ENCODE measurements at regions not wholly inside any gene's neighbourhood (a gene's known extent, or its start where the extent isn't known, plus 50 kb on each side); places are given as distances from the start of the nearest gene placed in this dataset.

DNA sequence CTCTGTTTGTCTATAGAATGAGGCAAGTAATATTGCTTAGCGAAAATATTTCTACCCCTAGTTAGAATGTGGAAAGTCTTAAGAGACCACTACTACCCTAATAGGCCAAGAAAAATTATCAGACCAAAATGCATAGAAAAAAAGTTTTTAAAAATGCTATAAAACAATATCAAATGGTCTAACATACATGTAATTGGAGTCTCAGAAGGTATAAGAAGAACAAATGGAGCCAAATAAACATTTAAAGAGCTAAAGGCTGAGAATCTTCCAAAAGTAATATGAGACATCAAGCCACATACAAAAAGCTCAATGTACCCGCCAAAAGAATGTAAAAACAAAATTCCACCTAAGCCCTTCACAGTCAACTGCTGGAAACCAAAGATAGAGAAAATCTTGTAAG, 133.5 kb upstream of the GADL1 start:
- Histone ChIP-seq H3K36me3 (ENCODE audit: control insufficient read depth, insufficient read depth, low read length) (no peaks in the 10 kb centered on the region), H4K8ac (ENCODE audit: low read depth, low read length) (no peak overlapping the region), H3K79me2 (ENCODE audit: control insufficient read depth, insufficient read depth, low read length) (no peaks in the 10 kb centered on the region), H3K9ac (ENCODE audit: low read length) (no peak overlapping the region), H2BK5ac (ENCODE audit: low read length) (no peak overlapping the region), H3K27me3 (ENCODE audit: insufficient read depth, low read length, poor library complexity) (no peaks in the 10 kb centered on the region), H3K4ac (ENCODE audit: low read depth, low read length) (no peak overlapping the region), H3K18ac (ENCODE audit: low read length) (no peak overlapping the region), H3K56ac (ENCODE audit: low read length) (no peak overlapping the region), H2BK15ac (replicated peaks; ENCODE audit: low read depth) (no peak overlapping the region), H3K27ac (ENCODE audit: low read depth, low read length) (no peak overlapping the region), H4K5ac (ENCODE audit: low read length) (no peak overlapping the region), H3K23ac (ENCODE audit: low read length) (no peak overlapping the region), H2BK120ac (ENCODE audit: low read depth, low read length) (no peak overlapping the region), H3K4me1 (ENCODE audit: control insufficient read depth, low read depth, low read length) (no peaks in the 10 kb centered on the region), H2AK5ac (ENCODE audit: low read length) (no peak overlapping the region), H3K79me1 (ENCODE audit: low read length) (no peaks in the 10 kb centered on the region), H3K4me3 (ENCODE audit: low read length) (no peak overlapping the region), H3K4me2 (ENCODE audit: low read length) (no peak overlapping the region)
- no peak for DNase-seq
- WGBS (ENCODE audit: extremely low coverage, insufficient coverage, low lambda C conversion rate), result no CpG with 5 or more reads among the region's 2 CpGs

DNA sequence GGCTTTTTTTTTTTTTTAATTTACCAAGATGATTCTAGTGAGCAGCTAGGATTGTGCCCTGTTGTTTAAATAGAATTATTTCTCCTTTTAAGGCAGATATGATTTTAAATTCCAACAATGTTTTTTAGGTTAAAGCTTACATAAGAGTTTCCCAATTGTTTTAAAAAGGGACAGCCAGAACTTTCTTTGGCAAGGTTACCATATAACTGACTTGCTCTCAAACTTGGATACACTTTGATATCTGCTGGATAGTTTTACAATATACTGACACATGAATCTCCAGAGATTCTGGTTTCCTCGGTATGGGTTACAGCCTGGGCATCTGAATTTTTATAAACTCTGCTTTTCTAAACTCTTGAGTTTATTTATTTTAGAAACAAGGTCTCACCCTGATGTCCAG, 134.3 kb upstream of the GADL1 start:
- Histone ChIP-seq H2BK15ac (replicated peaks; ENCODE audit: low read depth) (no peak overlapping the region), H3K27me3 (ENCODE audit: insufficient read depth, low read length, poor library complexity) (no peaks in the 10 kb centered on the region), H3K4me2 (ENCODE audit: low read length) (no peak overlapping the region), H4K8ac (ENCODE audit: low read depth, low read length) (no peak overlapping the region), H3K4ac (ENCODE audit: low read depth, low read length) (no peak overlapping the region), H4K5ac (ENCODE audit: low read length) (no peak overlapping the region), H3K36me3 (ENCODE audit: control insufficient read depth, insufficient read depth, low read length) (no peaks in the 10 kb centered on the region), H3K4me3 (ENCODE audit: low read length) (no peak overlapping the region), H3K27ac (ENCODE audit: low read depth, low read length) (no peak overlapping the region), H3K56ac (ENCODE audit: low read length) (no peak overlapping the region), H3K9ac (ENCODE audit: low read length) (no peak overlapping the region), H2AK5ac (ENCODE audit: low read length) (no peak overlapping the region), H3K79me2 (ENCODE audit: control insufficient read depth, insufficient read depth, low read length) (no peaks in the 10 kb centered on the region), H2BK5ac (ENCODE audit: low read length) (no peak overlapping the region), H3K23ac (ENCODE audit: low read length) (no peak overlapping the region), H2BK120ac (ENCODE audit: low read depth, low read length) (no peak overlapping the region), H3K18ac (ENCODE audit: low read length) (no peak overlapping the region), H3K79me1 (ENCODE audit: low read length) (no peaks in the 10 kb centered on the region), H3K4me1 (ENCODE audit: control insufficient read depth, low read depth, low read length) (no peaks in the 10 kb centered on the region)
- DNase-seq, result no peak
- WGBS (ENCODE audit: extremely low coverage, insufficient coverage, low lambda C conversion rate), result no CpG with 5 or more reads among the region's 1 CpG

DNA sequence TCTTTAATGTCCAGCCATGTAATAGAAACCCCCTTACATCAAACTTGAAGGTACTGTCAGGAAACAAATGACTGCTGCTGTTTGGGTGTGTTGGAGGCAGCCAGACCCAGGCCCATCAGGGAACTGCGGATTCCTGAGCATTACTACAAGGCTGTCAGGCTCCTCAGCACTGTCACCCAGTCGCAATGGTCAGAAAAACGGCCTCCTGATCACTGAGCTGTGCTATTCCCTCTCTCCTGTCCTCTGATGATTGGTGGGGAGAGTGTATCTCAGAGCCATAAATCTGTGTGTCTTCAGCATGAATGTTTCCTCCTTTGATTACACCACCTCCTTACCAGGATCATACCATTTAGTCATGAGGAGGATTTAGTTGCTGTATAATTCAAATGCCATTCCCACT, 135.2 kb upstream of the GADL1 start:
- H2BK120ac ChIP-seq (ENCODE audit: low read depth, low read length), result no peak overlapping the region
- no peak overlapping the region for H3K23ac ChIP-seq (ENCODE audit: low read length)
- no CpG with 5 or more reads among the region's 3 CpGs for WGBS (ENCODE audit: extremely low coverage, insufficient coverage, low lambda C conversion rate)
- H3K4ac ChIP-seq (ENCODE audit: low read depth, low read length), result no peak overlapping the region
- H3K27ac ChIP-seq (ENCODE audit: low read depth, low read length), result no peak overlapping the region
- H3K4me2 ChIP-seq (ENCODE audit: low read length), result no peak overlapping the region
- H2BK5ac ChIP-seq (ENCODE audit: low read length), result no peak overlapping the region
- no peaks in the 10 kb centered on the region for H3K27me3 ChIP-seq (ENCODE audit: insufficient read depth, low read length, poor library complexity)
- H3K9ac ChIP-seq (ENCODE audit: low read length), result no peak overlapping the region
- no peak overlapping the region for H4K8ac ChIP-seq (ENCODE audit: low read depth, low read length)
- no peaks in the 10 kb centered on the region for H3K79me1 ChIP-seq (ENCODE audit: low read length)
- H3K18ac ChIP-seq (ENCODE audit: low read length), result no peak overlapping the region
- H4K5ac ChIP-seq (ENCODE audit: low read length), result no peak overlapping the region
- H3K79me2 ChIP-seq (ENCODE audit: control insufficient read depth, insufficient read depth, low read length), result no peaks in the 10 kb centered on the region
- no peaks in the 10 kb centered on the region for H3K4me1 ChIP-seq (ENCODE audit: control insufficient read depth, low read depth, low read length)
- no peak overlapping the region for H2BK15ac ChIP-seq (replicated peaks; ENCODE audit: low read depth)
- no peak overlapping the region for H3K4me3 ChIP-seq (ENCODE audit: low read length)
- H3K56ac ChIP-seq (ENCODE audit: low read length), result peak overlapping the region; percentile 56
- H3K36me3 ChIP-seq (ENCODE audit: control insufficient read depth, insufficient read depth, low read length), result no peaks in the 10 kb centered on the region
- no peak overlapping the region for H2AK5ac ChIP-seq (ENCODE audit: low read length)
- DNase-seq, result no peak

DNA sequence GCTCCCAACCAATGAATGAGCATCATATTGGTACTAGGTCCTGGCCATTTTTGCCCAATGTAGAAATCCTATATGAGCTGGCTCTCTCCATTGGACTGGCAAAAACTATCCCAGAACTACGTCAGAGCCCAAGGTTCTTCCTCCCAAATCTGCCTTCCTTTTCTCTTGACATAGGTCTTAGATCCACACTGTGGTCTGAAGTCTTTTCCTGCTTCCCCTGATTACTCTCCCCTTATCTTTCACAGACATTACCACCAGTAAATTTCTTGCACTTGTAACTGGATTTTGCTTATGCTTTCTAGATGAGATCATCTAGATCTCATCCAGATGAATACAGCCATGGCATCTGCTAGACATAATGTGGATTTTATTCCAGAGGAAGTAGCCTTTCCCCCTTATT, 141.2 kb upstream of the GADL1 start:
- Histone ChIP-seq H2AK5ac (ENCODE audit: low read length) (no peak overlapping the region), H3K27me3 (ENCODE audit: insufficient read depth, low read length, poor library complexity) (no peaks in the 10 kb centered on the region), H3K27ac (ENCODE audit: low read depth, low read length) (no peak overlapping the region), H3K4me1 (ENCODE audit: control insufficient read depth, low read depth, low read length) (no peaks in the 10 kb centered on the region), H3K4ac (ENCODE audit: low read depth, low read length) (no peak overlapping the region), H3K79me2 (ENCODE audit: control insufficient read depth, insufficient read depth, low read length) (no peaks in the 10 kb centered on the region), H3K18ac (ENCODE audit: low read length) (no peak overlapping the region), H4K8ac (ENCODE audit: low read depth, low read length) (no peak overlapping the region), H2BK5ac (ENCODE audit: low read length) (no peak overlapping the region), H2BK120ac (ENCODE audit: low read depth, low read length) (no peak overlapping the region), H3K9ac (ENCODE audit: low read length) (no peak overlapping the region), H3K4me2 (ENCODE audit: low read length) (no peak overlapping the region), H3K56ac (ENCODE audit: low read length) (no peak overlapping the region), H2BK15ac (replicated peaks; ENCODE audit: low read depth) (no peak overlapping the region), H4K5ac (ENCODE audit: low read length) (no peak overlapping the region), H3K23ac (ENCODE audit: low read length) (no peak overlapping the region), H3K79me1 (ENCODE audit: low read length) (no peaks in the 10 kb centered on the region), H3K4me3 (ENCODE audit: low read length) (no peak overlapping the region), H3K36me3 (ENCODE audit: control insufficient read depth, insufficient read depth, low read length) (no peaks in the 10 kb centered on the region)
- DNase-seq, result no peak
- WGBS (ENCODE audit: extremely low coverage, insufficient coverage, low lambda C conversion rate), result no CpG with 5 or more reads among the region's 1 CpG

DNA sequence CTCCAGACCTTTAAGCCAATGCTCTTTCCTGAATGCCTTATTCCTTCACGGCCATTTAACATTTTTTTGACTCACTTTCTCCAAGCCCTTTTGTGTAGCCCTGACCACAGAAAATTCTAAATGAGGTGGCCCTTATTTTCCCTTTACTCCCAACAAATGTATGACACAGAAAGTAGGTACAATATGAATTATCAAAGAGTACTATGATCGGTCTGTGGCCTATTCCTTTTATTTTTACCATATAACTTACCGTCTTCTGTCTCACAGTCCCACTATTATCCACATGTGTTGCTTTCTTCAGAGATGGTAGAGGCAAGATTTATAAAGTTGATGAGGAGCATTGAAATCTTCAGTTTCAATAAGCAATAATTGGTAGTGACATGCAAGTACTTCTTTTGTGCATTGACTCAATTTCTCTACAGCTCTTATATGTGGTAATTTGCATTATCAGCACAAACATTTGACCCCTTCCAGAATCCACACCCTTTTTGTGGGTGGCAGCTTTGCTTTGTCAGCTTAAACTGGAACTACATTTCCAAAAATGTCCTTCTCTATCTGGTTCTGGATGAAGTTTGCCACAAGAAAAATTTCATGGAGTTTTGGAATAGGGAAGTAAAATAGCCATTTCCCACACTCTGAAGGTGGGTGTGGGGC, 143.8 kb upstream of the GADL1 start:
- no peak overlapping the region for H2BK15ac ChIP-seq (replicated peaks; ENCODE audit: low read depth)
- H3K4ac ChIP-seq (ENCODE audit: low read depth, low read length), result no peak overlapping the region
- WGBS (ENCODE audit: extremely low coverage, insufficient coverage, low lambda C conversion rate), result no CpG with 5 or more reads among the region's 3 CpGs
- H3K27me3 ChIP-seq (ENCODE audit: insufficient read depth, low read length, poor library complexity), result no peaks in the 10 kb centered on the region
- H3K36me3 ChIP-seq (ENCODE audit: control insufficient read depth, insufficient read depth, low read length), result no peaks in the 10 kb centered on the region
- H2BK5ac ChIP-seq (ENCODE audit: low read length), result no peak overlapping the region
- H3K4me2 ChIP-seq (ENCODE audit: low read length), result no peak overlapping the region
- H3K4me3 ChIP-seq (ENCODE audit: low read length), result no peak overlapping the region
- no peaks in the 10 kb centered on the region for H3K79me2 ChIP-seq (ENCODE audit: control insufficient read depth, insufficient read depth, low read length)
- H3K27ac ChIP-seq (ENCODE audit: low read depth, low read length), result no peak overlapping the region
- no peak overlapping the region for H4K5ac ChIP-seq (ENCODE audit: low read length)
- no peak overlapping the region for H2BK120ac ChIP-seq (ENCODE audit: low read depth, low read length)
- H3K23ac ChIP-seq (ENCODE audit: low read length), result no peak overlapping the region
- H2AK5ac ChIP-seq (ENCODE audit: low read length), result no peak overlapping the region
- peak overlapping the region; percentile 14 for H3K18ac ChIP-seq (ENCODE audit: low read length)
- no peak overlapping the region for H3K9ac ChIP-seq (ENCODE audit: low read length)
- DNase-seq, result no peak
- H3K56ac ChIP-seq (ENCODE audit: low read length), result no peak overlapping the region
- no peaks in the 10 kb centered on the region for H3K79me1 ChIP-seq (ENCODE audit: low read length)
- no peaks in the 10 kb centered on the region for H3K4me1 ChIP-seq (ENCODE audit: control insufficient read depth, low read depth, low read length)
- no peak overlapping the region for H4K8ac ChIP-seq (ENCODE audit: low read depth, low read length)

DNA sequence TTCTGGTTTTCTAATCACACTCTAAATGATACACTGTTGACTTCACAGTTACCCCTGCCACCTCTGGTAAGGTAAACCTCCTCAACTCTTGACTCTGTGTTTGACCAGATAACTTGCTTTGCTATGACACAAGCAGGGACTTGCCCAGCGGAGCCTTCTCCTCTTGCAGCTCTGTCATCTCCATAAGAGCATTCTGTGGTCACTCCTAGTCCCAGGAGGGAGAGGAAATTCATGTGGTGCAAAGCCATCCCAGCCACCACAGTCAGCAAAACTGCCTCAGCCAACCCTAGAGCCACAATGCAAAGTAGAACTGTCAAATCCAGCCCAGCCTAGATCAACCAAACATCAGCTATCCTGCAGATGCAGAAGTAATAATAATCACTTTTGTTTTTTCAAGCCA, 144.7 kb upstream of the GADL1 start:
- no peak overlapping the region for H2AK5ac ChIP-seq (ENCODE audit: low read length)
- no peaks in the 10 kb centered on the region for H3K36me3 ChIP-seq (ENCODE audit: control insufficient read depth, insufficient read depth, low read length)
- no peak overlapping the region for H2BK5ac ChIP-seq (ENCODE audit: low read length)
- no peak overlapping the region for H2BK120ac ChIP-seq (ENCODE audit: low read depth, low read length)
- no peak for DNase-seq
- H3K23ac ChIP-seq (ENCODE audit: low read length), result peak overlapping the region; percentile 29
- H3K4me3 ChIP-seq (ENCODE audit: low read length), result no peak overlapping the region
- H3K4me1 ChIP-seq (ENCODE audit: control insufficient read depth, low read depth, low read length), result no peaks in the 10 kb centered on the region
- H2BK15ac ChIP-seq (replicated peaks; ENCODE audit: low read depth), result no peak overlapping the region
- no peak overlapping the region for H3K4me2 ChIP-seq (ENCODE audit: low read length)
- no peak overlapping the region for H4K8ac ChIP-seq (ENCODE audit: low read depth, low read length)
- H3K79me1 ChIP-seq (ENCODE audit: low read length), result no peaks in the 10 kb centered on the region
- peak overlapping the region; percentile 14 for H3K18ac ChIP-seq (ENCODE audit: low read length)
- no peak overlapping the region for H3K9ac ChIP-seq (ENCODE audit: low read length)
- no peak overlapping the region for H3K4ac ChIP-seq (ENCODE audit: low read depth, low read length)
- H3K56ac ChIP-seq (ENCODE audit: low read length), result no peak overlapping the region
- no peak overlapping the region for H4K5ac ChIP-seq (ENCODE audit: low read length)
- WGBS (ENCODE audit: extremely low coverage, insufficient coverage, low lambda C conversion rate), result no CpG with 5 or more reads among the region's 1 CpG
- H3K27me3 ChIP-seq (ENCODE audit: insufficient read depth, low read length, poor library complexity), result no peaks in the 10 kb centered on the region
- H3K27ac ChIP-seq (ENCODE audit: low read depth, low read length), result no peak overlapping the region
- H3K79me2 ChIP-seq (ENCODE audit: control insufficient read depth, insufficient read depth, low read length), result no peaks in the 10 kb centered on the region
